Lower leg skin (tissue), 4 donors: ENCODE measurements at regions not wholly inside any gene's neighbourhood (a gene's known extent, or its start where the extent isn't known, plus 50 kb on each side); places are given as distances from the start of the nearest gene placed in this dataset.

Experiments
- DNase-seq, 2 donors: peaks; one replicate each; pipeline ENCODE4 v3.0.0-alpha.2; 2019; ENCODE audit warnings: low spot score in 2 of 2
- H3K4me3 ChIP-seq: fragments of 200-600 bp; sonication (generic); 2 replicates; pipeline ENCODE4 v1.5.1; 2017; ENCODE audit warnings: mild to moderate bottlenecking, low read depth; ENCODE audit not compliant: poor library complexity, severe bottlenecking
- CTCF ChIP-seq, 3 donors: fragments of 450-650 bp; IDR thresholded peaks; one replicate each; pipeline ENCODE4 v1.5.1; 2016; ENCODE audit warnings: antibody characterized with exemption in 3 of 3, mild to moderate bottlenecking in 3 of 3, moderate library complexity in 2 of 3
- POLR2A ChIP-seq, 2 donors: fragments of 450-650 bp; IDR thresholded peaks; one replicate each; pipeline ENCODE4 v1.6.1; 2016 to 2017; ENCODE audit warnings: antibody characterized with exemption in 2 of 2, mild to moderate bottlenecking in 1 of 2, moderate library complexity in 1 of 2
- WGBS, 2 donors: methylation state at CpG; one replicate each; pipeline ENCODE4 v1.1.5; 2018; 5-methylcytosine and 5-hydroxymethylcytosine counted together
- intact Hi-C: fragments of 100-400 bp; cut with DNase I; formaldehyde crosslinking; loops from one replicate; pipeline ENCODE4 v1.15.0; 2023; ENCODE audit warnings: low total_unique reads

GRCh38 chr9:107539427-107540163, 50.0 kb upstream of the KLF4 start:
- no peak for TF ChIP-seq POLR2A (IDR thresholded peaks at IDR 0.05)
- no peak for TF ChIP-seq CTCF (IDR thresholded peaks at IDR 0.05)
- peak; percentile 58 to 91 for DNase-seq
- 72 to 73% methylated on average over 10 of the region's 10 CpGs for WGBS, 2 donors
- H3K4me3 ChIP-seq = no peak overlapping the region
- intact Hi-C loops = no loop called here
